D341Med (cell line): ENCODE measurements at regions not wholly inside any gene's neighbourhood (a gene's known extent, or its start where the extent isn't known, plus 50 kb on each side); places are given as distances from the start of the nearest gene placed in this dataset.
A peak's percentile ranks its signal among the peaks of the same experiment; 100 is the strongest.
"Not testable (repeated sequence)": the region's sequence is repeated elsewhere in the genome, so short reads cannot be mapped to it uniquely, and the experiment has no call there.

ENCODE experiments used
- DNase-seq: peaks from one replicate; pipeline ENCODE4 v3.0.0; 2012; ENCODE audit warnings: low spot score

- peak; percentile 64 for DNase-seq
Observed at GRCh38 chr2:11073251-11073650, 82.0 kb upstream of the SLC66A3 start.

GRCh38 chr2:11073776-11074175 is 81.5 kb upstream of the SLC66A3 start:
- no peak for DNase-seq

GRCh38 chr2:11074246-11074820 is 80.9 kb upstream of the SLC66A3 start:
- no peak for DNase-seq

- DNase-seq = no peak
Observed at GRCh38 chr2:11075221-11075620, 80.0 kb upstream of the SLC66A3 start.

GRCh38 chr2:11077411-11077810 is 77.9 kb upstream of the SLC66A3 start:
- DNase-seq = no peak

- no peak for DNase-seq
Observed at GRCh38 chr2:11079136-11079824, 76.0 kb upstream of the SLC66A3 start.

- peak; percentile 25 for DNase-seq
Observed at GRCh38 chr2:11080253-11081115, 74.8 kb upstream of the SLC66A3 start.

GRCh38 chr2:11082880-11083279 is 72.4 kb upstream of the SLC66A3 start:
- no peak for DNase-seq

GRCh38 chr2:11088821-11089220 is 66.4 kb upstream of the SLC66A3 start:
- not testable (repeated sequence) for DNase-seq

- DNase-seq = no peak
Observed at GRCh38 chr2:11090187-11090586, 65.1 kb upstream of the SLC66A3 start.

GRCh38 chr2:11092701-11093335 is 62.4 kb upstream of the SLC66A3 start:
- DNase-seq = no peak

- no peak for DNase-seq
Observed at GRCh38 chr2:11093467-11093866, 61.8 kb upstream of the SLC66A3 start.

- no peak for DNase-seq
Observed at GRCh38 chr2:11094021-11094810, 61.1 kb upstream of the SLC66A3 start.

GRCh38 chr2:11096591-11096990 is 58.7 kb upstream of the SLC66A3 start:
- no peak for DNase-seq

- DNase-seq = no peak
Observed at GRCh38 chr2:11097038-11097720, 58.1 kb upstream of the SLC66A3 start.

- DNase-seq = no peak
Observed at GRCh38 chr2:11097854-11098387, 57.3 kb upstream of the SLC66A3 start.

- no peak for DNase-seq
Observed at GRCh38 chr2:11099122-11100065, 55.9 kb upstream of the SLC66A3 start.

- DNase-seq = no peak
Observed at GRCh38 chr2:11100130-11100529, 55.1 kb upstream of the SLC66A3 start.

GRCh38 chr2:11100976-11101375 is 54.3 kb upstream of the SLC66A3 start:
- DNase-seq = no peak

- no peak for DNase-seq
Observed at GRCh38 chr2:11101430-11101829, 53.8 kb upstream of the SLC66A3 start.
